GM12872 (cell line): ENCODE measurements at regions not wholly inside any gene's neighbourhood (a gene's known extent, or its start where the extent isn't known, plus 50 kb on each side); places are given as distances from the start of the nearest gene placed in this dataset.

ENCODE experiments used
- CTCF ChIP-seq: IDR thresholded peaks from 3 replicates; pipeline ENCODE4 v1.5.1; 2011; ENCODE audit warnings: low read depth, mild to moderate bottlenecking, low read length, moderate library complexity; ENCODE audit not compliant: insufficient read depth

- no peak for TF ChIP-seq CTCF
Observed at GRCh38 chr2:57862153-57862552, 184.5 kb upstream of the VRK2 start.

DNA sequence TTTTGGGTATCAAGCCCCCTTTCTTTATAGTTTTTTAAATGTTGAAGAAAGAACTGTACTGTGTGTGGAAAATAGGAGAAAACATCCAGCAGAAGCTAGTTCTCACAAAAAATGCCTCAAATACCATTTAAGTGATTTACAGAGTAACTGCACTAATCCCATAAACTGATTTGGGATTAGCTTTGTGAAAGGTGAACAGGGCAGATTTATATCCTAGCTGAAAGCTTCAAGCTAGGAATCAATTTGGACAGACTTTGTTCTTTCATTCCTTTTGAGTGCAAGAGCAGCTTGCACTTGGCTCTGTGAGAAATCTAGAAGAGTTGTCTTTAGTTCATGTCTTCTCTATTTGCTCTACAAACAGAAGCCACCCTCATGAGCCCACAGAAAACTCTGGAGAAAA, 183.9 kb upstream of the VRK2 start:
- no peak for TF ChIP-seq CTCF

- no peak for TF ChIP-seq CTCF
Observed at GRCh38 chr2:57864926-57865325, 181.7 kb upstream of the VRK2 start.

GRCh38 chr2:57867730-57868129, 178.9 kb upstream of the VRK2 start:
- no peak for TF ChIP-seq CTCF

GRCh38 chr2:57868619-57869139, 177.9 kb upstream of the VRK2 start:
- TF ChIP-seq CTCF: no peak

- TF ChIP-seq CTCF: no peak
Observed at GRCh38 chr2:57869758-57870344, 176.8 kb upstream of the VRK2 start.

GRCh38 chr2:57876313-57876712, 170.3 kb upstream of the VRK2 start:
- no peak for TF ChIP-seq CTCF

- no peak for TF ChIP-seq CTCF
Observed at GRCh38 chr2:57877811-57878170, 168.8 kb upstream of the VRK2 start.
